Activated CD8-positive, alpha-beta memory T cell treated with anti-CD3 and anti-CD28 coated beads for 36 hours (primary cell): ENCODE measurements at regions not wholly inside any gene's neighbourhood (a gene's known extent, or its start where the extent isn't known, plus 50 kb on each side); places are given as distances from the start of the nearest gene placed in this dataset.

ENCODE experiments used
- CTCF ChIA-PET: fragments of 350-600 bp; sonication (Branson Sonifier 250); formaldehyde crosslinking; loops from one replicate; lab custom pipeline; 2021; ENCODE audit warnings: antibody characterized with exemption; lab: Charles Lee
- POLR2A ChIA-PET: fragments of 350-600 bp; sonication (Branson Sonifier 250); formaldehyde crosslinking; loops from one replicate; lab custom pipeline; 2021; ENCODE audit warnings: antibody characterized with exemption; lab: Charles Lee

DNA sequence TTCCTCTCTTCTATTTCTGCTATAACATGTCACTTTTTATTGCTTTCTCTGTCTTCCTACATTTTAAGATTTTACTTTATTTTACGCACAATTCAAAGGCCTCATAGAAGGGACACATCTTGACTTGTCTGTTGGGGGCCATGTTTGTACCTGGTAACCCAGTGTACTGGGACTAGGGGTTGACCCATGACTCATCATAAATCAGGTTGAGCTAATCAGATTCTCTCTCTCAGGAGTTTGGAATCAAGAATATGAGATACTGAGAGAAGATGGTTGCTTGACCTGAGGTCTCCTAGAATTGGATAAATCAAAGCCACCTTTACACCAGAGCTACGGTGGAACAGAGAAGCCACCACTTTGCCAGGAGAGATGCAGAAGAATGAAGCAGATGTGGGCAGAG is 153.0 kb downstream of the UXS1 start:
- ChIA-PET POLR2A (no interaction called here), CTCF (no interaction called here)

GRCh38 chr2:106039634-106040315 is 154.3 kb downstream of the UXS1 start:
- ChIA-PET CTCF (no interaction called here), POLR2A (no interaction called here)

- CTCF ChIA-PET, result no interaction called here
- POLR2A ChIA-PET, result no interaction called here
These were observed 155.3 kb downstream of the UXS1 start for GRCh38 chr2:106038601-106039375.

GRCh38 chr2:106037932-106038331 is 156.2 kb downstream of the UXS1 start:
- ChIA-PET POLR2A (no interaction called here), CTCF (no interaction called here)

DNA sequence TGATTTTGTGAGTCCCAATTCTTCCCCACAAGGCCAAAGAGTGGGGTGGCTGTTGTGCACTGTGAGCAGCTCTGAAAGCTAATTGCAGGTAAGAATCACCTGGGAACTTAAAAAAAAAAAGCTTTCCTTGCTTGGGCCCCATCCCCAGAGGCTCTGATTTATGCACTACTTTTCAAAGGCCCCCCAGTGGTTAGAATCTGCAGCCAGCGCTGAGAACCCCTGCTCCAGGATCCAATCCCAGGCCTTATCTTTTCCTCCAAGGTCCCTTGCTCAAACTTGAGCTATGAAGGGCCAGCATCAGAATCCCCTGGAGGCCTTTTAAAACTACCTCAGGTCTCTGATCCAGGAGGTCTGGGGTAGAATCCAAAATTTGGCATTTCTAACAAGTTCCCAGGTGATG is 156.8 kb downstream of the UXS1 start:
- ChIA-PET POLR2A (no interaction called here), CTCF (no interaction called here)

DNA sequence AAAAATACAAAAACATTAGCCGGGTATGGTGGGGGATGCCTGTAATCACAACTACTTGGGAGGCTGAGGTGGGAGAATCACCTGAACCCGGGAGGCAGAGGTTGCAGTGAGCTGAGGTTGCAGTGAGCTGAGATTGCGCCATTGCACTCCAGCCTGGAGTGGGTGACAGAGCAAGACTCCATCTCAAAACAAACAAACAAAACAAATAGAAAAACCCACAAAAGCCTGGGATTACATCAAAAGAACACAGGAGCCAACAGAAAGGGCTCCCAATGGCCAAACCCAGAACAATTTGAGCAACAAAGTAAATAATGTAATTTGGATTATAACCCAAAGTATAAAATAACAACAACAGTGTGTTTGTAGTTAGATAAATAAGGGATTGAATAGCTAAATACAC is 159.8 kb downstream of the UXS1 start:
- ChIA-PET POLR2A (no interaction called here), CTCF (no interaction called here)

DNA sequence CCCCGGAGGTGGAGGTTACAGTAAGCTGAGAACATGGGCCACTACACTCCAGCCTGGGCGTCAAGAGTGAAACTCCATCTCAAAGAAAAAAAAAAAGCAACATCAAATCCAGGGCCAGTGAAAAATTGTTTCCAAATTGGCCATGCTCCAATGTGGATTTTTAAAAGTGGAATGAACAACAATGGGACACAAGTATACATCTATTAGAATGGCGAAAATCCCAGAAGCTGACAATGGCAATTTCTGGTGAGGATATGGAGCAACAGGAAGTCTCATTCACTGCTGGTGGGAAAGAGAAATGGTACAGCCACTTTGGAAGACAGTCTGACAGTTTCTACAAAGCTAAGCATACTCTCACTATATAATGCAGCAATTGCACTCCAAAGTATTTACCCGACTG is 161.4 kb downstream of the UXS1 start:
- ChIA-PET POLR2A (no interaction called here), CTCF (no interaction called here)

DNA sequence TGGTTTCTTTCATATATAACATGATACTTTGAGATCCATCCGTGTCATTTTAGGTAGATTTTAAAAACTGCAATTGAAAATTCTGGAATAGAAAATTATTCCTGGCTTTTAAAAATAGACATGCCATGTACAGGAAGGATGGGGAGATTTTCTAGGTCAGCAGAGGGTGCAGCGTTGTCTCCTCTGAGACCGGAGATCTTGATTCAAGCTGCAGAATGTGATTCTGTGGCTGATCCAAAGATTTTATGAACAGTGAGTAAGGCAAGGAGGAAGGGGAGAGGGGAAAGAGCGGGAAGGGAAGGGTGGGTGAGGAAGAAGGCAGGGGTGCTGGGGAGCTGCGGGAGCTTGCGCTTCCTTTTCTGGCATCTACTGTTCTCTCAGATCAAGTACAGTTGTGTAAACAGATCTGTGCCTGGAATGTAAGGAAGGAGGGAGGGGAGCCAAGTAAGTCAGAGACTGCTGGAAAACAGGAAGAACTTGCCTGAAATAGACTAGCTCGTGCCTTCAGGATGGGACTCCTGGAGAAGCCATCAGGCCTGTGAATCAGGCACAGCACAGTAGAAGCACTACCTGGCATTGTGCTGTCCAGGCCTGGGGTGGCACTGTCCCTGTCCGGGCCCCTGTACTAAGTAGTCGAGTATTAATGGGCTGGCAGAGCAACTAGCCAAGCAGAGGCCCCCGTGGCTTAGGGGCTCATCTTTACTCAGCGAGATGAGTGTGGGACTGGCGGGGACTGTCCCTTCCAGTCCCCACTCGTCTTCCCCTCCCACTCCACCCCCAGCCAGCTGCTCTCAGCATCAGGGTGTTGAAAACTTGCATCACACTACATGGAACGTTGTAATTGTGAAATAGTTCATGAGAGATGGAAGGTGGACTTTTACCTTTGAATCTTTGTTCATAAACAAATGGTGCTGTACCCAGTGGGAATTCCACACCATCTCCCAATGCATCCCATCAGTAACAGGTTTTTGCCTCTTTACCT is 163.5 kb downstream of the UXS1 start:
- POLR2A ChIA-PET, result no interaction called here
- CTCF ChIA-PET, result no interaction called here

- CTCF ChIA-PET, result no interaction called here
- POLR2A ChIA-PET, result no interaction called here
These were observed 165.9 kb downstream of the UXS1 start for GRCh38 chr2:106028192-106028591.

GRCh38 chr2:106026271-106027190 is 167.6 kb downstream of the UXS1 start:
- CTCF ChIA-PET, result no interaction called here
- POLR2A ChIA-PET, result no interaction called here

- ChIA-PET CTCF (no interaction called here), POLR2A (no interaction called here)
These were observed 168.3 kb downstream of the UXS1 start for GRCh38 chr2:106025796-106026195.

DNA sequence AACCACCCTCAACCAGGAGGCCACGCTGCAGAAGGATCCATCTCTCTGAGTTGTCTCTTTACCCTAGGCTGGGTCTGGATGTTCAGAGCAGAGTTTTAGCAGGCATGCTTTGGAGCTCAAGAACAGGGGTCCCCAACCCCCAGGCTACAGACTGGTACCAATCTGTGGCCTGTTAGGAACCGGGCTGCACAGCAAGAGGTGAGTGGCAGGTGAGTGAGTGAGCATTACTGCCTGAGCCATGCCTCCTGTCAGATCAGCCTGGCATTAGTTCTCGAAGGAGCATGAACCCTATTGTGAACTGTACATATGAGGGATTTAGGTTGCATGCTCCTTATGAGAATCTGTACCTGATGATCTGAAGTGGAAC is 172.5 kb downstream of the UXS1 start:
- CTCF ChIA-PET, result no interaction called here

GRCh38 chr2:106020821-106021661 is 173.1 kb downstream of the UXS1 start:
- POLR2A ChIA-PET, result no interaction called here
- CTCF ChIA-PET, result no interaction called here

More for the DNA sequence above, 172.5 kb downstream of the UXS1 start:
- POLR2A ChIA-PET, result no interaction called here

DNA sequence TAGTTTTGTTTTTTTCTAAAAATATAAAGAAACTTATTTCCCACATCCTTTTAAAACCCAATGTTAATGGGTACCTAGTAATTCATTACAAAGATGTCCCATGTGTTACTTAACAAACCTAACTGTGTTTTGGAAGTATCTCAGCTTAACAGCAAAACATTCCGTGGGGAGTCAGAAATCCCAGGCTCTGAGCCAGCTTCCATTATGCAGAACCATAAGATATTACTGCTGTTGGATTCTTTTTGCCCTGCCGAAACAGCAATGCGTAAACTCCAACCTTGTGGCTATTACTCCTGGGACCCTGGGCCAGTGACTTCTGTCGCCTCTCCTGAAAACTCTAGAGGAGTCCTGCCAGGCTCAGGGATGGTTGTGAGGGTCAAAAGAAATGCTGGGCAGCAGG is 174.1 kb downstream of the UXS1 start:
- CTCF ChIA-PET, result no interaction called here
- POLR2A ChIA-PET, result no interaction called here

DNA sequence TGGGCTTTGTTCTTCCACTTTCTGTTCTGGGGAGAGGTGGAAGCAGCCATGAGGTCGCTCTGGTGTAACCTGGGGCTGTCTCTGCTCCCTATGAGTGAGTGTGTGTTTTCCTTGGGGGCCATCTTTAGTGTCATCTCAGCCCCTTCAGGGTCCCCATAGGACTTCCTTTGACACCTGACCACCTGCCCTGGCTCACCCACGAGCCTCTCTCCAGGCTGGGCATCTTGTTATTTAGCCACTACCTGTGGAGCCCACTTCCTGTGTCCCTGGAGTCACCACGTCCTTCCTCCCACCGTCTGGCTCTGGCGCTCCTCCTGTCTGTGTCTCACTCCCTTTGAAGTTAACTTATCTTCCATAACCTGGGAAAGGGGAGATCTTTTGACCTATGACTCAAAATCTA is 176.0 kb downstream of the UXS1 start:
- ChIA-PET CTCF (no interaction called here), POLR2A (no interaction called here)

DNA sequence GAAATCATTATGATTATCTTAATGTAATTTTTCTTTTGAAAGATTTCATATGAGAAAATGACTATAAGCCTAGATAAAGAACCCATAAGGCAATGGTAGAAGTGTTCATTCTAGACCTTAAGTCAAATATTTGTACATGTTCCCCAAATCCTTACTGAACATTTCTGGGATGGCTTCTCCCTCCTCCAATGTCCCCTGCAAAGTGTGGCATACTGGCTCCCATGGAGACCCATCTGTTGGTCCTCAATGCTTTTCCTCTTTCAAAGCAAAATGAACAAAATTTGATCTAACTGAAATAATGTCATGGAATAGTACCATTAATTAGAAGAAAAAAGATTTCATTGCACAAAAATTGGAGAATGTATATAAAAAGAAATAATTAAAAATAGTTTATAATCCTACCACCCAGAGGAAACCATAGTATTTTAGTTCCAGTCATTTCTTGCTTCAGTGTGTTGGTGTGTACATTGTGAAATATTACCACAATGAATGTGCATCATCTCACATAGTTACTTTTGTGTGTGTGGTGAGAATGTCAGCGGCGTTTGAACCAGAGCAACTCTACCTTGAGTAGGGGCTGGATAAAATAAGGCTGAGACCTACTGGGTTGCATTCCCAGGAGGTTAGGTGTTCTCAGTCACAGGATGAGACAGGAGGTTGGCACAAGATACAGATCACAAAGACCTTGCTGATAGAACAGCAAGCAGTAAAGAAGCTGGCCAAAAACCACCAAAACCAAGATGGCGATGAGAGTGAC is 181.3 kb downstream of the UXS1 start:
- POLR2A ChIA-PET, result no interaction called here
- CTCF ChIA-PET, result no interaction called here

GRCh38 chr2:106012001-106012590 is 182.0 kb downstream of the UXS1 start:
- CTCF ChIA-PET, result no interaction called here

More at GRCh38 chr2:106012001-106012590, 182.0 kb downstream of the UXS1 start:
- POLR2A ChIA-PET, result no interaction called here
